ENCODE measurements at regions not wholly inside any gene's neighbourhood (a gene's known extent, or its start where the extent isn't known, plus 50 kb on each side); places are given as distances from the start of the nearest gene placed in this dataset.
"Not testable (repeated sequence)": the region's sequence is repeated elsewhere in the genome, so short reads cannot be mapped to it uniquely, and the experiment has no call there.

GRCh38 chrY:3202287-3202686 lies 267.1 kb downstream of the ZFY start:
- TF ChIP-seq POLR2A, CTCF (IDR thresholded peaks at IDR 0.05): not testable (repeated sequence)
